Hepatocyte (in vitro differentiated cells): ENCODE measurements at regions not wholly inside any gene's neighbourhood (a gene's known extent, or its start where the extent isn't known, plus 50 kb on each side); places are given as distances from the start of the nearest gene placed in this dataset.

ENCODE experiments used
- DNase-seq: peaks from one replicate; pipeline ENCODE4 v3.0.0-alpha.2; 2016; ENCODE audit warnings: low spot score
- H2AFZ ChIP-seq: fragments of 200-600 bp; sonication (generic); 2 replicates; pipeline ENCODE4 v1.6.0; 2016; ENCODE audit warnings: antibody characterized with exemption, mild to moderate bottlenecking
- H3K27ac ChIP-seq: fragments of 200-600 bp; sonication (generic); 2 replicates; pipeline ENCODE4 v1.5.1; 2016; ENCODE audit warnings: mild to moderate bottlenecking
- H3K27me3 ChIP-seq: fragments of 200-600 bp; sonication (generic); 2 replicates; pipeline ENCODE4 v1.6.1; 2016
- H3K36me3 ChIP-seq: fragments of 200-600 bp; sonication (generic); replicated peaks from 2 replicates; pipeline ENCODE4 v1.5.1; 2016; ENCODE audit warnings: low read depth; ENCODE audit not compliant: insufficient read depth
- H3K4me1 ChIP-seq: fragments of 200-600 bp; sonication (generic); 2 replicates; pipeline ENCODE4 v1.5.1; 2016; ENCODE audit warnings: mild to moderate bottlenecking, moderate library complexity; ENCODE audit not compliant: insufficient read depth
- H3K4me2 ChIP-seq: fragments of 200-600 bp; sonication (generic); 2 replicates; pipeline ENCODE4 v1.6.0; 2016
- H3K4me3 ChIP-seq: fragments of 200-600 bp; sonication (generic); 2 replicates; pipeline ENCODE4 v1.5.1; 2016; ENCODE audit warnings: mild to moderate bottlenecking
- H3K79me2 ChIP-seq: fragments of 200-600 bp; sonication (generic); 2 replicates; pipeline ENCODE4 v1.6.0; 2017; ENCODE audit warnings: mild to moderate bottlenecking
- H3K9me2 ChIP-seq: fragments of 200-600 bp; sonication (generic); replicated peaks from 2 replicates; pipeline ENCODE4 v1.6.0; 2017; ENCODE audit warnings: mild to moderate bottlenecking; ENCODE audit not compliant: insufficient read depth
- H3K9me3 ChIP-seq: fragments of 200-600 bp; sonication (generic); 2 replicates; pipeline ENCODE4 v1.5.1; 2016; ENCODE audit warnings: low read depth, mild to moderate bottlenecking
- H4K20me1 ChIP-seq: fragments of 200-600 bp; sonication (generic); 2 replicates; pipeline ENCODE4 v1.6.0; 2016; ENCODE audit warnings: mild to moderate bottlenecking; ENCODE audit not compliant: insufficient read depth, poor library complexity, severe bottlenecking
- EZH2 ChIP-seq: fragments of 200-600 bp; sonication (generic); IDR thresholded peaks from 2 replicates; pipeline ENCODE4 v1.6.1; 2016; ENCODE audit warnings: antibody characterized with exemption, mild to moderate bottlenecking, borderline replicate concordance
- EZH2phosphoT487 ChIP-seq: fragments of 200-600 bp; sonication (generic); IDR thresholded peaks from one replicate; pipeline ENCODE4 v1.6.1; 2018; ENCODE audit warnings: antibody characterized with exemption, mild to moderate bottlenecking, low read depth, moderate library complexity; ENCODE audit not compliant: unreplicated experiment, severe bottlenecking
- WGBS: methylation state at CpG from one replicate; pipeline ENCODE4 v1.1.6; 2016; ENCODE audit warnings: low lambda C conversion rate; ENCODE audit errors: missing lambda C conversion rate; 5-methylcytosine and 5-hydroxymethylcytosine counted together
- TF ChIP-seq, protein P1 (sequence below): fragments of 200-600 bp; sonication (generic); IDR thresholded peaks from 2 replicates; pipeline ENCODE4 v1.5.1; 2016; ENCODE audit warnings: antibody characterized with exemption, mild to moderate bottlenecking; ENCODE audit not compliant: poor library complexity

DNA sequence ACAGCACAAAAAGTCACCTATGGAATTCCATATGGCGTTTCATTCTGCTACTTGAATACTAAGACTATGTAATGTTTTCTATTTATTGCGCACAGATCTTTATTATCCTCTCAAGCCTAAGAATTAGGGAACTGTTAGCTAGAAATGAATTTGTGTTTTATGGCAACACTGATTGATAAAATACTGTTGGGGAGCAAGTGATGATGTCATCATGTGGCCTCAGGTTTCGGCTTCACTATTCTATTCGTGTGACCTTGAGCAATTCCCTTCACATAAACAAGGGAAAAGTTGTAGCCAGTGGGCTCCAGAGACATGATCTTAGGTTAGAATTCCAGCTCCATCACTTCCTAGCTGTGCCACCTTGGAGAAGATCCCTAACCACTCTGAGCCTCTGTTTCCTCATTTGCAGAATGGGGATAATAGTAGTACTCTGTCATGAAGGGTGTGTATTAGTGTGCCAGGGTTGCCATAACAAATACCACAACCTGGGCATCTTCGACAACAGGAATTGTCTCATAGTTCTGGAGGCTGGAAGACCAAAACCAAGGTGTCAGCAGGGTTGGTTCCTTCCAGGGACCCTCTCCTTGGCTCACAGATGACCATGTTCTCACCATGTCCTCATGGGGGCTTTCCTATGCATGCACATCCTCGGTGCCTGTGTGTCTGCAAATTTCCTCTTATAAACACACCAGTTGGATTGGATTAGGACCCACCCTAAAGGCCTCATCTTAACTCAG lies 371.2 kb downstream of the RRAGC start:
- no peaks in the 10 kb centered on the region for H3K79me2 ChIP-seq
- TF ChIP-seq EZH2phosphoT487 (no peak), EZH2 (no peak)
- TF ChIP-seq, protein P1, sequence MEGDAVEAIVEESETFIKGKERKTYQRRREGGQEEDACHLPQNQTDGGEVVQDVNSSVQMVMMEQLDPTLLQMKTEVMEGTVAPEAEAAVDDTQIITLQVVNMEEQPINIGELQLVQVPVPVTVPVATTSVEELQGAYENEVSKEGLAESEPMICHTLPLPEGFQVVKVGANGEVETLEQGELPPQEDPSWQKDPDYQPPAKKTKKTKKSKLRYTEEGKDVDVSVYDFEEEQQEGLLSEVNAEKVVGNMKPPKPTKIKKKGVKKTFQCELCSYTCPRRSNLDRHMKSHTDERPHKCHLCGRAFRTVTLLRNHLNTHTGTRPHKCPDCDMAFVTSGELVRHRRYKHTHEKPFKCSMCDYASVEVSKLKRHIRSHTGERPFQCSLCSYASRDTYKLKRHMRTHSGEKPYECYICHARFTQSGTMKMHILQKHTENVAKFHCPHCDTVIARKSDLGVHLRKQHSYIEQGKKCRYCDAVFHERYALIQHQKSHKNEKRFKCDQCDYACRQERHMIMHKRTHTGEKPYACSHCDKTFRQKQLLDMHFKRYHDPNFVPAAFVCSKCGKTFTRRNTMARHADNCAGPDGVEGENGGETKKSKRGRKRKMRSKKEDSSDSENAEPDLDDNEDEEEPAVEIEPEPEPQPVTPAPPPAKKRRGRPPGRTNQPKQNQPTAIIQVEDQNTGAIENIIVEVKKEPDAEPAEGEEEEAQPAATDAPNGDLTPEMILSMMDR, result no peak
- H4K20me1 ChIP-seq, result no peaks in the 10 kb centered on the region
- H3K27me3 ChIP-seq, result peaks cover 30% of the 10 kb centered on the region
- H3K4me3 ChIP-seq, result no peak overlapping the region
- no peak overlapping the region for H2AFZ ChIP-seq
- H3K36me3 ChIP-seq, result no peaks in the 10 kb centered on the region
- H3K4me2 ChIP-seq, result no peak overlapping the region
- H3K4me1 ChIP-seq, result no peaks in the 10 kb centered on the region
- DNase-seq, result no peak
- 93% methylated on average over 6 of the region's 6 CpGs for WGBS
- H3K9me3 ChIP-seq, result no peaks in the 10 kb centered on the region
- no peak overlapping the region for H3K27ac ChIP-seq
- H3K9me2 ChIP-seq, result no peaks in the 10 kb centered on the region

DNA sequence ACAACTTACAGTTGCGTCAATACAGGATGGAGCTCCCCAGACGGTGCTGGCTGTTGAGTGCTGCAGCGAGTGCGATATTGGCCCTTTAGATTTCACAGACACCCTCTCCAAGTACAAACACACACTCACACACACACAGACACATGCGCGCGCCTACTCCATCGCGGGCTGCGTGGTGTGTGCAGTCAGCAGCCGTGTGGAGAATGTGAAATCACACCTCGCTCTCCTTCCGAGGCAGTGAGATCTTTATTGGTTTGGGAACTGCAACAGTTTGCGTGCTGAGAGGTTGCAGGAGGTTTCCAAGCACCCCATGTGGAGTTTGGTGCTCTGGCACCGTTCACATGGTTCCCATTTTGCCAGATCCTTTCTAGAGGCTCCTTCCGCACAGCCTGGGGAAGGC lies 372.2 kb downstream of the RRAGC start:
- TF ChIP-seq, protein P1, result no peak
- no peak for TF ChIP-seq EZH2
- TF ChIP-seq EZH2phosphoT487, result no peak
- Histone ChIP-seq H3K79me2 (no peaks in the 10 kb centered on the region), H3K9me2 (no peaks in the 10 kb centered on the region), H2AFZ (no peak overlapping the region), H3K4me2 (no peak overlapping the region), H3K36me3 (no peaks in the 10 kb centered on the region), H3K9me3 (no peaks in the 10 kb centered on the region), H3K4me3 (no peak overlapping the region), H3K27ac (no peak overlapping the region), H3K4me1 (no peaks in the 10 kb centered on the region), H4K20me1 (no peaks in the 10 kb centered on the region), H3K27me3 (peaks cover 30% of the 10 kb centered on the region)
- WGBS, result 85% methylated on average over 16 of the region's 16 CpGs
- DNase-seq, result no peak

DNA sequence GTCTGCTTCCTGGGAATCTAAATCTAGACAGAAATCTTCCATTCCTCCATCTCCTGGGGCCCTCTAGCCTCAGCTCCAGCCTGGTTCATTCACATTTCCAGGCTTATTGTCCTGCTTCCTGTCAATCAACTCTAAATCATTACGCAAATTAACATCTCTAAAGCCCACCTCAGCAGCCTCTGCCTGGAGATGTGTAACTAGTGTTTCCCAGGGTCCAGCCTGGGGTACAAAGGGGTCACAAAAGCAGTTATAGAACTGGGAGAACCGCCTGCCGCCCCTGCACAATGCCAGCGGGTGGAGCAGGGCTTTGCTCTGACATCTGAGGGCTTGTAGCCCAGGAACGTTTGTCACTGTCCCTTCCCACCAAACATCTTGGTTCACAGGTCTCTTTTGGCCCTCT lies 373.5 kb downstream of the RRAGC start:
- H3K9me2 ChIP-seq, result no peaks in the 10 kb centered on the region
- no peaks in the 10 kb centered on the region for H3K79me2 ChIP-seq
- peaks cover 39% of the 10 kb centered on the region for H3K27me3 ChIP-seq
- no peaks in the 10 kb centered on the region for H4K20me1 ChIP-seq
- H3K4me2 ChIP-seq, result no peak overlapping the region
- no peak for DNase-seq
- no peaks in the 10 kb centered on the region for H3K4me1 ChIP-seq
- TF ChIP-seq EZH2phosphoT487, result no peak
- TF ChIP-seq, protein P1, result no peak
- TF ChIP-seq EZH2, result no peak
- WGBS, result 40% methylated on average over 5 of the region's 5 CpGs
- H3K9me3 ChIP-seq, result no peaks in the 10 kb centered on the region
- no peaks in the 10 kb centered on the region for H3K36me3 ChIP-seq
- H2AFZ ChIP-seq, result no peak overlapping the region
- H3K27ac ChIP-seq, result no peak overlapping the region
- H3K4me3 ChIP-seq, result no peak overlapping the region
